Keratinocyte (primary cell): ENCODE measurements at regions not wholly inside any gene's neighbourhood (a gene's known extent, or its start where the extent isn't known, plus 50 kb on each side); places are given as distances from the start of the nearest gene placed in this dataset.

Experiments used
- DNase-seq: peaks from one replicate; pipeline ENCODE4 v3.0.0-alpha.2; 2011; ENCODE audit warnings: low read depth, missing footprints, low spot score
- FAIRE-seq: peaks from 2 replicates; lab custom pipeline; 2011; peaks lifted over from hg19 to GRCh38; lab: Jason Lieb, UNC
- H2AFZ ChIP-seq: 2 replicates; pipeline ENCODE4 v1.6.0; 2012; ENCODE audit warnings: low read length, control low read depth, inconsistent platforms; ENCODE audit not compliant: control insufficient read depth
- H3K27ac ChIP-seq: 2 replicates; pipeline ENCODE4 v1.5.1; 2011; ENCODE audit warnings: low read length; ENCODE audit not compliant: control insufficient read depth, insufficient read depth
- H3K27me3 ChIP-seq: 3 replicates; pipeline ENCODE4 v1.6.0; 2011; ENCODE audit warnings: low read length; ENCODE audit not compliant: control insufficient read depth, insufficient read depth; ENCODE audit errors: extremely low read depth
- H3K36me3 ChIP-seq, 2 experiments: 2 replicates in 1 of 2; 3 replicates in 1 of 2; pipeline ENCODE4 v1.5.1; 2011; ENCODE audit warnings: low read length in 2 of 2, mild to moderate bottlenecking in 1 of 2; ENCODE audit not compliant: control insufficient read depth in 2 of 2, insufficient read depth in 2 of 2; ENCODE audit errors: extremely low read depth in 1 of 2
- H3K4me1 ChIP-seq: 3 replicates; pipeline ENCODE4 v1.5.1; 2011; ENCODE audit warnings: low read length; ENCODE audit not compliant: control insufficient read depth, insufficient read depth; ENCODE audit errors: extremely low read depth
- H3K4me2 ChIP-seq: 3 replicates; pipeline ENCODE4 v1.6.0; 2011; ENCODE audit warnings: low read depth, low read length; ENCODE audit not compliant: control insufficient read depth, insufficient read depth; ENCODE audit errors: extremely low read depth
- H3K4me3 ChIP-seq, 3 experiments: fragments of 200-600 bp in 1 of 3; sonication (generic) in 1 of 3; 2 replicates in 2 of 3; 3 replicates in 1 of 3; pipeline ENCODE4 v1.5.1; 2011 to 2016; ENCODE audit warnings: low read length in 3 of 3, mild to moderate bottlenecking in 3 of 3, control low read depth in 2 of 3, inconsistent platforms in 1 of 3, low read depth in 1 of 3, mixed read lengths in 1 of 3, mixed run types in 1 of 3, moderate library complexity in 1 of 3; ENCODE audit not compliant: control insufficient read depth in 2 of 3, insufficient read depth in 2 of 3; ENCODE audit errors: extremely low read depth in 1 of 3
- H3K79me2 ChIP-seq: 2 replicates; pipeline ENCODE4 v1.6.0; 2012; ENCODE audit warnings: low read length; ENCODE audit not compliant: control insufficient read depth, insufficient read depth
- H3K9ac ChIP-seq: 3 replicates; pipeline ENCODE4 v1.6.0; 2011; ENCODE audit warnings: low read length; ENCODE audit not compliant: control insufficient read depth, insufficient read depth; ENCODE audit errors: extremely low read depth
- H3K9me1 ChIP-seq: 3 replicates; pipeline ENCODE4 v1.6.0; 2011; ENCODE audit warnings: low read length; ENCODE audit not compliant: control insufficient read depth, insufficient read depth; ENCODE audit errors: extremely low read depth
- H3K9me3 ChIP-seq: 2 replicates; pipeline ENCODE4 v1.5.1; 2012; ENCODE audit warnings: low read depth, low read length; ENCODE audit not compliant: control insufficient read depth
- H4K20me1 ChIP-seq: 3 replicates; pipeline ENCODE4 v1.6.0; 2011; ENCODE audit warnings: low read length; ENCODE audit not compliant: control insufficient read depth, insufficient read depth; ENCODE audit errors: extremely low read depth
- CTCF ChIP-seq, 3 experiments: IDR thresholded peaks in 1 of 3; conservative IDR thresholded peaks in 1 of 3; optimal IDR thresholded peaks in 1 of 3; 2 replicates in 2 of 3; 3 replicates in 1 of 3; pipeline versions ENCODE3 to v1.5.1; 2011; ENCODE audit warnings: low read length in 3 of 3, mild to moderate bottlenecking in 3 of 3, moderate library complexity in 2 of 3, control low read depth in 1 of 3, inconsistent platforms in 1 of 3; ENCODE audit not compliant: insufficient read depth in 2 of 3; ENCODE audit errors: extremely low read depth in 1 of 3
- EZH2 ChIP-seq: IDR thresholded peaks from one replicate; pipeline ENCODE4 v1.6.1; 2012; ENCODE audit warnings: inconsistent platforms, mild to moderate bottlenecking, low read length, moderate library complexity
- dilution Hi-C: fragments of 300-500 bp; cut with MboI; formaldehyde crosslinking; loops from one replicate; pipeline ENCODE4 v1.7.0; 2020; ENCODE audit warnings: low sequenced_read_pairs; ENCODE audit not compliant: extremely low pct_ligation_motif_present

- dilution Hi-C loops: no loop called here
- no peak overlapping the region for H3K27ac ChIP-seq
- H3K4me2 ChIP-seq: no peak overlapping the region
Measured at GRCh38 chr1:194857413-194857812, 1671.0 kb upstream of the B3GALT2 start.

GRCh38 chr1:194848846-194849245 is 1662.4 kb upstream of the B3GALT2 start:
- Histone ChIP-seq H3K4me2 (no peak overlapping the region), H4K20me1 (no peaks in the 10 kb centered on the region), H3K79me2 (no peaks in the 10 kb centered on the region), H3K4me3 (no peak overlapping the region), H3K4me1 (no peaks in the 10 kb centered on the region), H3K27me3 (no peaks in the 10 kb centered on the region), H3K9me1 (no peaks in the 10 kb centered on the region), H3K9ac (no peak overlapping the region), H2AFZ (no peak overlapping the region), H3K27ac (no peak overlapping the region), H3K9me3 (no peaks in the 10 kb centered on the region), H3K36me3 (no peaks in the 10 kb centered on the region)
- TF ChIP-seq CTCF (optimal IDR thresholded peaks at IDR 0.05 in 1 of 3, IDR thresholded peaks at IDR 0.05 in 1 of 3, conservative IDR thresholded peaks at IDR 0.05 in 1 of 3; ENCODE audit: extremely low read depth in 1 of 3, insufficient read depth in 2 of 3, low read length in 3 of 3) (no peak), EZH2 (no peak)
- DNase-seq: no peak
- no peak for FAIRE-seq
- dilution Hi-C loops: no loop called here

More at GRCh38 chr1:194857413-194857812, 1671.0 kb upstream of the B3GALT2 start:
- no peak for FAIRE-seq
- Histone ChIP-seq H3K27me3 (no peaks in the 10 kb centered on the region), H3K9ac (no peak overlapping the region), H3K4me3 (no peak overlapping the region), H3K4me1 (no peaks in the 10 kb centered on the region), H4K20me1 (no peaks in the 10 kb centered on the region), H3K36me3 (no peaks in the 10 kb centered on the region), H3K79me2 (no peaks in the 10 kb centered on the region), H2AFZ (no peak overlapping the region), H3K9me1 (no peaks in the 10 kb centered on the region), H3K9me3 (no peaks in the 10 kb centered on the region)
- DNase-seq: no peak
- TF ChIP-seq CTCF (optimal IDR thresholded peaks at IDR 0.05 in 1 of 3, IDR thresholded peaks at IDR 0.05 in 1 of 3, conservative IDR thresholded peaks at IDR 0.05 in 1 of 3; ENCODE audit: extremely low read depth in 1 of 3, insufficient read depth in 2 of 3, low read length in 3 of 3): no peak
- no peak for TF ChIP-seq EZH2
